B cell (primary cell): ENCODE measurements at regions not wholly inside any gene's neighbourhood (a gene's known extent, or its start where the extent isn't known, plus 50 kb on each side); places are given as distances from the start of the nearest gene placed in this dataset.

Experiments used
- EZH2 ChIP-seq: IDR thresholded peaks from 2 replicates; pipeline ENCODE4 v1.6.1; 2012; ENCODE audit warnings: borderline replicate concordance, low read depth, mild to moderate bottlenecking, moderate library complexity, low read length; ENCODE audit not compliant: insufficient read depth, poor library complexity, severe bottlenecking
- TF ChIP-seq, protein P1 (sequence below): fragments of 200-600 bp; IDR thresholded peaks from one replicate; pipeline ENCODE4 v1.8.0; 2022; ENCODE audit warnings: antibody characterized with exemption, mild to moderate bottlenecking

DNA sequence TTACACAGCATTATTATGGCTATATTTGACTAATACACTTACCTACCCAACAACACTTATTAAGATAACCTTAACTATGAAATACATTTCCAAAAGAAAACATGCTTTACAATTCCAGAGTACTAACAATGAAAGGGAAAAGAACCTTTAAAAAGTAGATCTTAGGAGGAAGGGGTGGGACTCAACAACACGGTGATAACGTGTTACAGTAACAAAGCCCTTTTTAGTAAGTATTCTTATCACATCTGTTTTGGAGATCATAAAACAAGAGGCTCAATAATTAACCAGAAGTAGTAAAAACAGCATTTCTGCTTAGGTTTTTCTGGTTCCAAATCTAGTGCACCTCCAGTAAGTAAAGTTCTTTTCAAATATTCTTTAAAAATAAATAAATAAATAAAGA, 202.1 kb upstream of the SLC7A11 start:
- TF ChIP-seq, protein P1, sequence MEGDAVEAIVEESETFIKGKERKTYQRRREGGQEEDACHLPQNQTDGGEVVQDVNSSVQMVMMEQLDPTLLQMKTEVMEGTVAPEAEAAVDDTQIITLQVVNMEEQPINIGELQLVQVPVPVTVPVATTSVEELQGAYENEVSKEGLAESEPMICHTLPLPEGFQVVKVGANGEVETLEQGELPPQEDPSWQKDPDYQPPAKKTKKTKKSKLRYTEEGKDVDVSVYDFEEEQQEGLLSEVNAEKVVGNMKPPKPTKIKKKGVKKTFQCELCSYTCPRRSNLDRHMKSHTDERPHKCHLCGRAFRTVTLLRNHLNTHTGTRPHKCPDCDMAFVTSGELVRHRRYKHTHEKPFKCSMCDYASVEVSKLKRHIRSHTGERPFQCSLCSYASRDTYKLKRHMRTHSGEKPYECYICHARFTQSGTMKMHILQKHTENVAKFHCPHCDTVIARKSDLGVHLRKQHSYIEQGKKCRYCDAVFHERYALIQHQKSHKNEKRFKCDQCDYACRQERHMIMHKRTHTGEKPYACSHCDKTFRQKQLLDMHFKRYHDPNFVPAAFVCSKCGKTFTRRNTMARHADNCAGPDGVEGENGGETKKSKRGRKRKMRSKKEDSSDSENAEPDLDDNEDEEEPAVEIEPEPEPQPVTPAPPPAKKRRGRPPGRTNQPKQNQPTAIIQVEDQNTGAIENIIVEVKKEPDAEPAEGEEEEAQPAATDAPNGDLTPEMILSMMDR = no peak
- no peak for TF ChIP-seq EZH2
